GM21447 (cell line): ENCODE measurements at regions not wholly inside any gene's neighbourhood (a gene's known extent, or its start where the extent isn't known, plus 50 kb on each side); places are given as distances from the start of the nearest gene placed in this dataset.

ENCODE experiments used
- ATAC-seq: cut with Tn5 transposase; IDR thresholded peaks from one replicate; pipeline ENCODE4 v1.9.1; 2021; ENCODE audit not compliant: unreplicated experiment

- no peak for ATAC-seq
These were observed 178.5 kb downstream of the GLI2 start for GRCh38 chr2:120913972-120914838.

GRCh38 chr2:120914839-120915521 lies 179.3 kb downstream of the GLI2 start:
- ATAC-seq, result no peak

DNA sequence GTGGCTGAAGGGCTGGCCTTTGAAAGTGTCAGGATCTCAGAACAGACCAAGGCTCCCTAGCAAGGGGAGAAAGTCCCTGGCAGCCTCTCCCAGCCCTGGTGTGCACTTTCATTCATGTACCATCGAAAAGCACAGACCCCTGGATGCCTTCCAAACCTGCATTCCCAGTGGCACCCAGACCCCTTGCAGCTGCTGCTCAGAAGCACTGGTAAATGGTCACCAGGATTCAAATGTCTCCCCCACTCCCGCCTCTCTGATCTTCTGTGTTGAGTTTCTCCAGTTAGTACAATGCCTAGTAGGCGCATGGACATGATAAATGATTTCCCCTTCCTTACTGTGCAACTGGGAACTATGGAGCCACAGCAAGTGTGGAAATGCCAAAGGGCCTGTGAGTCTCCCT lies 180.0 kb downstream of the GLI2 start:
- no peak for ATAC-seq

GRCh38 chr2:120916446-120916845 lies 180.8 kb downstream of the GLI2 start:
- no peak for ATAC-seq

DNA sequence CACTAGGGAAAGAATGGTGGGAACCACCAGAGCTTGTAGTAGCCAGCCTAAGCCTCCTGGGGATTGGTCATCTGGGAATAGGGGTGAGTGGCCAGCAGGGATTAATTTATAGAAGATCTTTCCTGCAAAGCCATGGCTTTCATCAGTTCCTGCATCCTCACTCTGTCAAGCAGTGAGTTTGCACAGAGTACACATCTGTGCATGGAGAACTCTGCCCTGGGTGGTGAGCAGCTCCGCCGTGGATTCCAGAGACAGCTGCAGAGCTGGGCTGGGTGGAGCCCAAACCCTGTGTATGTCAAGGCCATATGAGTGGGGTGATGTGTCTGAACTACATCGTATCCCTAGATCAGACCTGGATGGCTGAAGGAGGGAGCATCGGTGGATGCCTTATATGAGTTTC lies 182.2 kb downstream of the GLI2 start:
- no peak for ATAC-seq

DNA sequence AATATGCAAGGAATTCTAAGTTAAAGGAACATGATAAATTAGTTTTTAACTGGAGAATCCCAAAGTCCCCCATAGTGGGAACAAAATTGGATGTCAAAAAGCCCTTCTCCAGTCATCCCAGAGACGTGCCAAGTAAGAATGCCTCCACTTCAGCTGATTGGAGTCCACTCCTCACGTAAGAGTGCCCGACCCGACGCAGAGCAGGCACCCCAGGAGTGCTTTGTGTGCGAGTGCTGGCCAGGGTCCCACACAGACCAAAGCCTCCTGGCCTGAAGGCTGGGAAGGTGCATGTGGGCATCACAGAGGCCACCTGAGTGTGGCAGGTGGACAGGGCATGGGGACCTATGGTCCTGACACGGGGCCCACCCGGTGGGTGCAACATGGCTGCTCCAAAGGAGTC lies 183.5 kb downstream of the GLI2 start:
- ATAC-seq, result no peak

DNA sequence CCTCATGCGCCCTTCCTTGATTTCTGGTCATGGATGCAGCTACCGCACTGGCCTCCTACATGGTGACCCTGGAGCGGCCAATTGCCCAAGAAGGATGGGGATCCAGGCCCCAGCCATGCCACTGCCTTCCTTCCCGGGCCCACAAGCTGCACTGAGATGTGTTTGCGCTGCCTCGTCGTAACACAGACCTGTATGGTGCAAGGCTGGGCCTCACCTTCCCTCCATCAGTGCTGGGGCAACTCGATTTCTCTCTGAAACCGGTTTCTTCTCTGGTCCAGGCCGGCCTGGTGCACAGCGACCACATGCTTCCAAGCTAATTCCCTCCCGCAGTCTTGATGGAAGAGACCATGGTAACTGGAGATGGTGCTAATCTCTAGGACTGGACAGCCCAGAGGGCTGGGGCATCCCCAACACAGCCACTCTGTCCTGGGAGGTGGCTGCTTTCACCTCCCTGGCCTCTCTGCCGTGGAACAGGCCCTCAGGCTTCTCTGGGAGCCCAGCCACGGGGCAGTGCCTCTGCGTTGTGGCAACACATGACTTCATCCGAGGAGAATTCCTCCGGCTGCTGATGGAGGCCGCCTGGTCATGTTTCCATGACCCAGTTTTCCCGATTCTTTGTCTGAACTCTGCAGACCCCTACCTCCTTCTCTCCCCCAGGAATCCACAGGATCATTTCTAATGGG lies 184.2 kb downstream of the GLI2 start:
- ATAC-seq, result no peak

DNA sequence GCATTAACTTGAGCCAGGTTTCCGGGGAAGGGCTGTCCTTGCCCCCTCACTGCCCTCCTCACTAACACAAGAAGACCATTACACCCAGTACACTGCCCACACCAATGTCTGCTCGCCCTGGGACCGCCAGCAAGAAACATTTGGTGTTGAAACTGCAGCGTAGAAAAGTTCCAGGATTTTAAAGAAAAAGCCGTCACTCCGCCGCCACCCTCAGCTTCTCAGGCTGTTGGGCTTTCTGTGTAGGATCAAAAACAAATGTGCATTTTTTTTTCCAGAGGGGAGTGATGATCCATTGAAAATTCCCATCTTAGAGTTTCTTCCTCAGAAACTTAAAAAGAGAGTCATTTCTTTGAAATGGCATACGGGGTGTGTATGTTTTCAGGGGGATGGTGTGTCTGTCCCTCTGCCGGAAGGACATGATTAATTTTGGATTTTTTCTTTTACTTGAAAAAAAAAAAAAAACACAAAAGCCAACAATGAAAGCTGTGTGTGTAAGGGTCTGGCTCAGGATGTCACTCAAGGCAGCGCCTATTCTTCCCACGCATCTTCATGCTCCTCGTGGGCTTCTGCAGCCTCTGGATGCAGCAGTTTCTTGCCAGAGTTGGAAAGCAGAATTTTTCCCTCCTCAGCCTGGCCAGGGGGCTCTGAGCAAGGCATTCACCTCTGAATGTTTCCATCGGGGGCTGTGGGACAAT lies 184.9 kb downstream of the GLI2 start:
- no peak for ATAC-seq

GRCh38 chr2:120921457-120921856 lies 185.8 kb downstream of the GLI2 start:
- ATAC-seq, result no peak

- no peak for ATAC-seq
These were observed 187.1 kb downstream of the GLI2 start for GRCh38 chr2:120922571-120923332.

GRCh38 chr2:120923426-120923825 lies 187.8 kb downstream of the GLI2 start:
- no peak for ATAC-seq

DNA sequence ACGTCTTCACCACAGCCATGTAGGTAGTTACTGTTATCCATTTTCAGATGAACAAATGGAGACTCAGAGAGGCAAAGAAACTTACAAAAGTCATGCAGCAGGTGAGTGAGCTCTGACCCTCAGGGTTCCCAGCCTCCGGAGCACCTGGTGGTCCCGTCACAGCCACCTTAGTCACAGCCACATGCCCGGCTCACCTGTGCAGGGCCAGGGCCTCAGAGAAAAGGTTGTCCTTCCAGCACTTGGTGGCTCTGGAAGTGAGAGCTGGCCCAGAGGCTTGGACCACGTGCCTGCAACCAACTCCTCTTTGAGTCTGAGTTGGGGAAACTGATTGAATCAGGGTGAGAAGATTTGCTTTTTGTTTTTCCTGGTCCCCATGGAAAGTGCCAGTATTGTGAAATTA lies 189.3 kb downstream of the GLI2 start:
- ATAC-seq, result no peak

- no peak for ATAC-seq
These were observed 191.0 kb downstream of the GLI2 start for GRCh38 chr2:120926463-120927264.

DNA sequence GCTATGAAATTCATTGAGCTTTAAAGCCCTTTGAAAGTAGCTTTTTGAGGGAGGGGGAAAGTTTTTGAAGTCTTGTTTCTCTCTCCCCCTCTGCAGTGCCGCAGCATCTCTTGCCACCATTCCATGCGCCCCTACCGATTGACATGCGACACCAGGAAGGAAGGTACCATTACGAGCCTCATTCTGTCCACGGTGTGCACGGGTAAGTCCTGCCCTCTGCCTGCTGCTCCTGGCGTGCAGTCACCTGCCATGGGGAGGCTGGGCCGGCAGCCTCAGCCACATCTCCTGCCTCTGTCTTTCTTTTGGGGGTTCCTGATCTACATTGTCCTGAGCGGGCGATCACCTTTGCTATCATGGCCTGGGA lies 191.6 kb downstream of the GLI2 start:
- no peak for ATAC-seq

GRCh38 chr2:120929829-120930228 lies 194.2 kb downstream of the GLI2 start:
- no peak for ATAC-seq

- ATAC-seq, result no peak
These were observed 194.6 kb downstream of the GLI2 start for GRCh38 chr2:120930236-120930635.

DNA sequence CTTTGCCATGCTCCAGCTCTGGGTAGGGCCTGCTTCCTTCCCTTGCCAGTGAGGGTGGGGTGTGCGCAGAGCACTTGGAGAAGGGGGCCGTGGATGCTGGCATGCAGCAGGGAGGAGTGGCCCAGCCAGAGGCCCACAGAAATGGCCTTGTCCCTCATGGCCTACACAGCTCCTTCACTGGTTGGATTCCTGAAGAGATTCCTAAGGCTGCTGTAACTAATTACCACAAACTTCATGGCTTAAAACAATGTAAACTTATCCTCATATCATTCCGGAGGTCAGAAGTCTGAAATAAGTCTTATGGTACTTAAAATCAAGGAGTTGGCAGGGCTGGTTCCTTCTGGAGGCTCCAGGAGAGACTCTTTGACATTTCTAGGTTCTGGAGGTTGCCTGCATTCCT lies 195.2 kb downstream of the GLI2 start:
- ATAC-seq, result no peak

DNA sequence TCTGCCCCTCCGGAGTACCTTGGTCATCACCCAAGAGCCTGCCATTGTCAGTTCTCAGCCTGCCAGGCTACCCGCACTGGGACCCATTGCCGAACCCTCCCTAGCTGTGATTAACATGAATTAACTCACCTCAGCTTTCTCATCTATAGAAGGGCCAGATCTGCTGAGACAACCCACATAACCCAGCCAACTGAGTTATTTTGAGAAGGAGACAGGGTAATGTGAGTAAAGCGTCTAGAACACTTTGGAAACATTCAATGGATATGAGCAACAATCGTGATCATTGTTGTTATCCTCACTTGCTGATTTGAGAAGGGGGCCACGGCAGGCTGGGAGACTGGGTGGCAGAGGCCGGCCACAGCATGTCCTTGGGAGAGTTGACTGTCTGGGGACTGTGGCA lies 196.8 kb downstream of the GLI2 start:
- ATAC-seq, result no peak

DNA sequence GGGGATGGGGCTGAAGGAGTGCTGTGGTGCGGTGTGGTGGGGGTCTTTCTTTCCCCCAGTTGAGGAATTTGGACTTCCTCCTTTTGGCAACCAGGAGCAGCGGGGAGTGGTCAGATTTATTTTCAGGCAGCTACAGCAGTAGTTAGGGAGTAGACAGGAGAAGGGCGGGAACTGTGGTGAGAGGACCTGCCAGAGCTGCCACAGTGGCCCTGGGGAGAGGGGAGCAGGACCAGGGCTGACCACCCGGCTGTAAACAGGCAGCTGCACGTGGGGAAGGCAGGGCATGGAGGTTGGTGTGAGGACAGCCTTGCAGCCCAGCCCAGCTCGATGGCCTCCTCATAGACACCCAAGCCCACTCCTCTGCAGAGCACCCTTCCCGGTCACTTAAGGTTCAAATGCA lies 197.2 kb downstream of the GLI2 start:
- no peak for ATAC-seq
